GM18511 (cell line): ENCODE measurements at regions not wholly inside any gene's neighbourhood (a gene's known extent, or its start where the extent isn't known, plus 50 kb on each side); places are given as distances from the start of the nearest gene placed in this dataset.
"Not testable (repeated sequence)": the region's sequence is repeated elsewhere in the genome, so short reads cannot be mapped to it uniquely, and the experiment has no call there.

ENCODE experiments used
- ATAC-seq: cut with Tn5 transposase; IDR thresholded peaks from one replicate; pipeline ENCODE4 v1.9.1; 2021; ENCODE audit warnings: mild to moderate bottlenecking, moderate library complexity; ENCODE audit not compliant: unreplicated experiment

DNA sequence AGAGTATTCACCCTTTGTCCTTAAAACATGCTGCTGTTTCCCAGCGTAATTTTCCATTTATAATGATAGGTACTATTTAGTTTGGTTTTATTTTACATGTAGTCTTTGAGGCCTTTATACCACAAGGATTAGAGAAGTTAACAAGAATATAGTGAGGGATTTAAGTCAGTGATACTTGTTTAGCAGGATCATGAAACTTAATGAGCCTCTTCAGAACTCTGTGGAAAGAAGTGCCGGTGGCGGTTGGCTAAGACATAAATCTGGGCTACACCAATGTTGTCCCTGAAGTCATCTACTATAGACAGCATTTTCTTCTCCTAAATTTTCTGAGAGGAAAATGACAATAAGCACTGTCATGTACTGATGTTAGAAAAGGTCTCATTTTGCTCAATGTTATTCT lies 1226.0 kb upstream of the SEL1L start:
- no peak for ATAC-seq

GRCh38 chr14:82766123-82766522 lies 1232.5 kb upstream of the SEL1L start:
- ATAC-seq, result no peak

- no peak for ATAC-seq
Observed at GRCh38 chr14:82766996-82767395, 1233.3 kb upstream of the SEL1L start.

- ATAC-seq, result no peak
Observed at GRCh38 chr14:82776958-82777357, 1243.3 kb upstream of the SEL1L start.

GRCh38 chr14:82778008-82778590 lies 1244.4 kb upstream of the SEL1L start:
- no peak for ATAC-seq

DNA sequence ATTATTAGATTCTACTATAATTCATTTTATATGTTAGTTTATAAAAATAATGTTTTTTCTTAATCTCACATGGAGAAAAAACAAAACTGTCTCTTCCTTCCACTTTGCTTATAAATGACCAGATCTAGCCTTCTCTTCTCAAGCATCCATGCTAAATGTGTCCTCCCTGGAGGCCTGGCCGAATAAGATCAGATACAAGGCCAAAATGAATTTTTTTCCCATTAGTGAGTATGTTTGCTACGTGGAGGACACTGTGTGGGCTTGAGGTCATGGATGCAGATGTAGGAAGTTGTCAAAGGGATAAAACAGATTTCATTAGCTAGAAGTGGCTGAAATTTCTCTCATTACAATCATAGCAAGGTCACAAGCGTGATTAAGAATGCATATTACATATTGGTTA lies 1244.9 kb upstream of the SEL1L start:
- no peak for ATAC-seq

- no peak for ATAC-seq
Observed at GRCh38 chr14:82779301-82779700, 1245.6 kb upstream of the SEL1L start.

GRCh38 chr14:82785756-82786482 lies 1252.3 kb upstream of the SEL1L start:
- ATAC-seq, result no peak

GRCh38 chr14:82786483-82786880 lies 1252.8 kb upstream of the SEL1L start:
- no peak for ATAC-seq

- no peak for ATAC-seq
Observed at GRCh38 chr14:82796086-82796485, 1262.4 kb upstream of the SEL1L start.

GRCh38 chr14:82798276-82798675 lies 1264.6 kb upstream of the SEL1L start:
- no peak for ATAC-seq

- ATAC-seq, result no peak
Observed at GRCh38 chr14:82805892-82806825, 1272.5 kb upstream of the SEL1L start.

DNA sequence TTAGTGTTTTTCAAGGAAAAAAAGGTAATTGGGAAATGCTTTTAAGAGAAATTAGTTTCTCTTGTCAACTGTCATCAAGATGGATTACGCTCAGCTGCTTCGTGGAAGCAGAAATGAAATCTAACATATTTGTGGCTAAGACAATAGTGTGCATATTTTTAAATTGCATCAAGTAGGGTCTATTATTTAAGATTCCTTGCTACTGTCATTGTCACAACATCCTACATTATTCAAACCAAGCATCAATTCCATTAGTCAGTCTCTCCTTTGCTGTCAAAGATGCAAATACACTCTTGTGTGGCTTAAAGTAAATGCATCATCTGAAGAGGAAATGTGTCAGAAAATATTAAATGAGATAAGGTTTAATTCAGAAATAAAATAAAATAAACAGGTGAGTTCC lies 1277.6 kb upstream of the SEL1L start:
- ATAC-seq, result no peak

- ATAC-seq, result not testable (repeated sequence)
Observed at GRCh38 chr14:82814339-82814738, 1280.7 kb upstream of the SEL1L start.

GRCh38 chr14:82830596-82830995 lies 1296.9 kb upstream of the SEL1L start:
- ATAC-seq, result no peak

DNA sequence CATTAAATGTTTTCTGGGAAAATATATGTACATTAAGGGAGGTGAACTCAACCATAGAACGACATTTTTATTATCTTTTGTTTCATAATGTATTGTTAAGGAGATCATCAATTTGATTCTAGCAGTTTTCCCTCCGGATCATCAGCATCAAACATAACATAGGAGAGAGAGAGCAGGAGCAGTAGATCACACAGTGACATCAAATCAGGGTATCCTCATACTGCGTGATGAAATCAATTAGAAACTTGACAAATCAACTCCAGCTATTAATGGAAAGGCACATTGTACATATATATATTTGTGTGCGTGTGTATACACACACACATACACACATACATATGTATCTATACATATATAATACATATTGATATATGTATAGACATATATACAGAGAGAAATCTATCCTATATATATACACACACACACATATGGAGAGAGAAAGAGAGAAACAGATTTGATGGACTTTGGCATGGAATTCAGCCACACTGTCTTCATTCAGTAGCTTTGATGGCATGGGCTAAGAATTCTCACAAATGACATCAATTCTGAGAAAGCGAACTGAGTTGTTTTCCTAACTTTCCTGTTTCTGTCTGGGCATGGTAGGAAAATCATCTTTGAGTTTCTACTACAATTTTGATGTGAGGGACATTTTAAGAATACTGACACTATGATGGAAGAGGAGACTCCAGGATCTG lies 1302.8 kb upstream of the SEL1L start:
- ATAC-seq, result no peak

GRCh38 chr14:82837611-82838140 lies 1304.0 kb upstream of the SEL1L start:
- no peak for ATAC-seq

DNA sequence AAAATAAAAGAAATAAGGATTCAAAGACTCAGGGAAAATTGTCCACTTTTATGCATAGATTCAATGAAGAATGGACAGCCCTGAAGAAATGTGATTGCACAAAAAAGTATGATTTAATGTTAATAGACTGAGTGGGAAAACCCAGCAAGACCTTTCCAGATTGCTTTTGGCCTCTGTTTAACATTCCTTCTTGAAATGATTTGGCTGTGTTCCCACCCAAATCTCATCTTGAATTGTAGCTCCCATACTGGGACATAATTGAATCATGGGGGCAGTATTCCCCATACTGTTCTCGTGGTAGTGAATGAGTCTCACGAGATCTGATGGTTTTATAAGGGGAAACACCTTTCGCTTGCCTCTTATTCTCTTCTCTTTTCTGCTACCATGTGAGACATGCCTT lies 1316.9 kb upstream of the SEL1L start:
- ATAC-seq, result no peak

- no peak for ATAC-seq
Observed at GRCh38 chr14:82854131-82854530, 1320.5 kb upstream of the SEL1L start.

DNA sequence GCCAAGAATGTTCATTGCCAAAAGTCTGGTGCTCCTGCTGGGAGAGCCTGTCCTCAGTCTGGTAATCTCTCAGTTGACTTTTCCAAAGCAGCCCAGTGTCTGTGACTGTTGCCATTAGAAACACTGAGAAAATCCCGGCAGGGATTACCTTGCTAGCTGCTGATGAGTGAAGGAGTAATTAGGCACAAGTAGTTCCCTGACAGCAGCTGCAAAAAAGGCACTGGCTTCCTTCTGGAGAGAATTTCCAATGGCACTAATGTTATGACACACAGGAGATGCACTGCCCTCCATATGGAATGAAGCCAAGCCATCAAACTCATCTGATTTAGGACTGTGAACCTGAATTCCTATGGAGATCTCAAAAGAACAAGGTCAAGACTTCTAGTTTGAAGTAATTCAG lies 1321.2 kb upstream of the SEL1L start:
- ATAC-seq, result no peak

GRCh38 chr14:82855912-82856391 lies 1322.3 kb upstream of the SEL1L start:
- ATAC-seq, result no peak
